Cardiac septum (tissue), 1 donor: ENCODE measurements at regions not wholly inside any gene's neighbourhood (a gene's known extent, or its start where the extent isn't known, plus 50 kb on each side); places are given as distances from the start of the nearest gene placed in this dataset.

Experiments used
- DNase-seq: peaks from one replicate; pipeline ENCODE4 v3.0.0-alpha.2; 2020; ENCODE audit warnings: low spot score
- intact Hi-C: fragments of 100-400 bp; cut with DNase I; formaldehyde crosslinking; loops from one replicate; pipeline ENCODE4 v1.14.0; 2022
- donor health status: DM: no; HTN: no; CAD: no.

DNA sequence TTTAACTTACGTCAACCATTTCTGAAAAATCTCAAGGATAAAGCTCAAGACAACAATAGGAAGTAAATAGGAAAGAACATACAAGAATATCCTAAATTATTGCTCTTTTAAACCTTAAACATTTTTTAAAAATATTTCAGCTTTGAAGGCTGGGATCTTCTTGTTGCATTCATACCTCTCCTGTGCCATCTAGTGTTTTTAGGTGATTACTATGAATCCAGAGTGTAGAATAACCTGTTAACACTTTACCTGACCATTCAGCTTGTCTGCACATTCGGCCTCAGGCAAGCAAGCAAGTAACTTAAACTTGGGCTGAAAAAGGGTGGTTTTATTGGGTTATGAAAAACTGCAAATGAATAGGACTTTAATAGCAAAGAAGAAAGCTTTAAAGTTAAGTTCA, 507.8 kb upstream of the INTU start:
- DNase-seq: no peak
- intact Hi-C loops: no loop called here

GRCh38 chr4:127126718-127127117, 506.0 kb upstream of the INTU start:
- no peak for DNase-seq
- intact Hi-C loops: no loop called here

DNA sequence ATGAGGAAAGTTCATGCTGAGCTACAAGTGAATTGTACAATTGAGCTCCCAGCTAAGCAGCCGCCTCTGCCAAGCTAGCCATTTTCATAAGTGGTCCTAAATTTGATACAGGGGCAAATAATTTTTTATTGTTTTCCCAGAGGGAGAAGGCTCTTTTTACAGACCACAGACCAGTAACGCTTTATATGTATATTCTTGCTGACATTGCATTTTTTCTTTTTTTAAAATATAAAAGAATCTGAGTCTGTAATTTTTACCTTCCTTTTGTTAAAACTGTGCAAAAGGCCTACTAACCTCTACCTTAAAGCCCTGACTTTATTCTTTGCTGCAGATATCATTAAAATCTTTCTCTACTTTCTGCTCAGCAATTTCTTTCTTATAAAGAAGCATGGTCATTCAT, 501.2 kb upstream of the INTU start:
- intact Hi-C loops: no loop called here
- no peak for DNase-seq

DNA sequence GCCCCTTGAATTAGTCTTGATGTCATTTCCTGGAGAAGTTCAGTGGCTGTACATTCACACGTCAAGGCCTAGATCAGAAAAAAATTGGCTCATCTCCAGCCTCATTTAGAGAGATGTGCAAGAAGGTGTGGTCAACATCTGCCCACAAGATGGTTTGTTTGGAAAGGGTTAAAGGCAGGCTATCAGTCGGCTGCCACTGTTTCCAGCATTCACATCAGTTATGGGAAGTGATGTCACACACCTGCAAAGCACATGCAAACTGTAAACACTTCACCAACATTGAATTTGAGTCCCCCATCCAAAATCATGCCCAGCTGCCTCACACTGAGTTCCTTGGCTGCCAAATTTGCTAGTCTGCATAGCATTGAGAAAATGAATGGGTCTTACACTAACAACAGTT, 498.3 kb upstream of the INTU start:
- no peak for DNase-seq
- intact Hi-C loops: no loop called here

- intact Hi-C loops: no loop called here
- DNase-seq: no peak
These were observed 494.2 kb upstream of the INTU start for GRCh38 chr4:127138586-127138985.

DNA sequence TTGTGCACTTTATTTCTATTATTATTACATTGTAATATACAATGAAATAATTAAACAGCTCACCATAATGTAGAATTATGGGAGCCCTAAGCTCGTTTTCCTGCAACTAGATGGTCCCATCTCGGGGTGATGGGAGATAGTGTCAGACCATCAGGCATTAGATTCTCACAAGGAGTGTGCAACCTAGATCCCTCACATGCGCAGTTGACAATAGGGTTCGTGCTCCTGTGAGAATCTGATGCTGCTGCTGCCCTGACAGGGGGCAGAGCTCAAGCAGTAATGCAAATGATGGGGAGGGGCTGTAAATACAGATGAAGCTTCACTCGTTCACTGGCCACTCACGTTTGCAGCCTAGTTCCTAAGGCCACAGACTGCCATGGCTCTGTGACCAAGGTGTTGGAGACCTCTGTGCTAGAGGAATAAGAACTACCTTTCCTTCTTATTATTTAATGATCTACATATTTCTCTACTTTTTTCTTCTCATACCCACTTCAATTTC, 492.9 kb upstream of the INTU start:
- intact Hi-C loops: no loop called here
- no peak for DNase-seq

DNA sequence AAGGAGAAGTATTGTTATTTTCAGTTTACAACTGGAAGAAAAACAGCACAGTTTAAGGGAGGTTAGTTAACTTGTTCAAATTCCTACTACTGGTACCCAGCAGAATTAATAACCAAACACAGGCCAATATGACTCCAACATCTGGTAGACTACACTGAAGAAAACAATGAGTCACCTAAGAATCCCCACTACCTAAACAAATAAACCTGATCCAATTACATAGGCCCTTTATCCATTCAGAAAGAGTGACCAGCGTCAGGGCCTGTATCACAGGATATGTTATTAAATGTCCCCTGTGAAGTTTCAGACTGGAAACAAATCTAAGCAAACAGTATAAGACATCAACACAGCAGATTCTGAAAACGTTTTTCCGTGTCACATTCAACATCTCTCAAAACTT, 492.5 kb upstream of the INTU start:
- intact Hi-C loops: no loop called here
- DNase-seq: no peak

GRCh38 chr4:127141856-127142255, 490.9 kb upstream of the INTU start:
- intact Hi-C loops: no loop called here
- no peak for DNase-seq

- no peak for DNase-seq
- intact Hi-C loops: no loop called here
These were observed 489.1 kb upstream of the INTU start for GRCh38 chr4:127143460-127144195.

DNA sequence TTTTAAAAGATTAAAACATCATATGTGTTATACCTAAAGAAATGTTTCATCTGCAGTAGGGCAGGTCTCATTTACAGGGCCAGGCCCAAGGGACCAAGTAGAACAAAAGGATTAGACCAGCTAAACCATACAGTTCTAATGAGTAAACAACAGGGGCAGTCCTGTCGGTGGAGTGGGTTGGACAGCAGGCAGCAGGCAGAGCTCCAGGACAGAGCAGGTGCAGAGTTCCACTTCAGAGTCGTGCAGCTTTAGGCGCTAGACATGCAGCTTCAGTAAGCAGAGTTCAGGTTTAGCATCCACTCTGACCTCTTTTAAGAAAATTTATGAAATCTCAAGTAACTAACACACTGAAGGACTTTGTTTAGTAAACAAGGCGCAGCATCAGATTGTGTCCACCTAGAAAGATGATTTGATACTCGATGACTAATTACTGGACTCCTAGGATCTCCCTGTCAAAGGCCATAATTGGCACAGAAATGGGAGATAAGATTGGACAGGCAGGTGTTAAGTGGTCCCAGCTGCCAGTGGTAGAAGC, 487.7 kb upstream of the INTU start:
- no peak for DNase-seq
- intact Hi-C loops: no loop called here

DNA sequence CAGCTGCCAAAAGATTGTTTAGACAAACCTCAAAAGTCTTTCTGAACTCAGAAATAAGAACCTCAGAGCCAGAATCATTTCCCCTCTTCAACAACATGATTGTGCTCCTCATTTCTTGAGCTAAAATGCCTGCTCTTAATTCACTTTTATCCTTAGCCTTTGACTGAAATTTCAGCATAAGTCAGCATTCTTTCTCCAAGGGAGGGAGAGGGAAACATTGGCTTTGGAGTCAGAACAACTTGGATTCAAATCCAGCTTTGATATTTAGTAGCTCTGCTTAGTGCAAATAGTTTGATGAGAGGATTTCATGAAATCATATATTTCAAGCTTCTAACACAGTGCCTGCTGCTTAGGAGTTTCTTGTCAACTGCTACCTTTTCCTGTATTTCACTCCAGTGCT, 484.6 kb upstream of the INTU start:
- no peak for DNase-seq
- intact Hi-C loops: no loop called here

GRCh38 chr4:127149086-127149485, 483.7 kb upstream of the INTU start:
- no peak for DNase-seq
- intact Hi-C loops: no loop called here

DNA sequence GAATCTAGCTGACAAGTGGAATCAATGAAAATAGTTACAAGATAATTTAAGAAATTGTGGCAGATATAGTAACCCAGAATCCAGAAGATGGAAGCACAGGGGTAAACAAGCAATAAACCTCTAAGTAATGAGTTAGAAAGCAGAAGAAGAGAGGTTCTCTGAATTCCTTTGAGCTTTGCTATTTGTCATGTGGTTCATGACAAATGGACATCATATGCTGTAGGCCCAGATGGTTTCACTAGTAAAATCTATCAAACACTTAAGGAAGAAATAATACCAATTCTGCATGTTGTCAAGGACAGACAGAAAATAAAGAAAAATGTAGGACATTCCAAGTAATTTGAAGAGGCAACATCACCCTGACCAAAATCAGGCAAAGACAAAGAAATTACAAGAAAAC, 480.8 kb upstream of the INTU start:
- intact Hi-C loops: no loop called here
- no peak for DNase-seq

- intact Hi-C loops: no loop called here
- no peak for DNase-seq
These were observed 477.6 kb upstream of the INTU start for GRCh38 chr4:127155116-127155515.

DNA sequence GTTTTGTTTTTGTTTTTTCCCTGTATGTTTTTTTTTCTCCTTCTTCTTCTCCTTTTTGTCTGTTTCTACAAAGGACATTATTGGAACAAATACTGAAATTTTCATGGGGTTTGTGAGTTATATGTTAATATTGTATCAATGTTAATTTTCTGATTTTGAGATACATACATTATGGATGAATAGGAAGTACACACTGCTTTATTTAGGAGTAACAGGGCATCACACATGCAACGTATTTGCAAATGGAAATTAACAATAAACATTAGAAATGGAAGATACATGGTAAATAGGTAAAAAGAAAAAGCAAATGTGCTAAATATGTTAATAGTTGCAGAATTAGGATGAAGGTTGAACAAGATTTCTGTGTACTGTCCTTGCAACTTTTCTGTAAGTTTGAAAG, 477.2 kb upstream of the INTU start:
- DNase-seq: no peak
- intact Hi-C loops: no loop called here

DNA sequence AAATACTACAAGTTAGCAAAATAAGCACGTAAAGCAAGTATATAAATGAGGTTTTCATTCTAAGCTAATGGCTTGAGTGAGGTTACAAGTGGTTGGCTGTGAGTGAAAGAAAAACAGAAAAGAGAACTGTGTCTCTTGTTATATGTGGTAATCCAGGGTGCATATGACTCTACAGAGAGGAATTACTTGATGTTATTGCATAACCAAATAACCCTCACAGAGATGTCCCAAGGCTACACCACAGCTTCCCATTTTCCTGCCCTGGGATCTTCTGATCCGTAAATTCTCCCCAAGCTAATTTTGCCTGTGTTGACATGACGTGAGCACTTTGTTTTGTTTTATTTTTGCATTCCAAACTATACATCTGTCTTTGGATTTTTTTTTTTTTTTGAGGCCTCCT, 470.0 kb upstream of the INTU start:
- intact Hi-C loops: no loop called here
- DNase-seq: no peak

DNA sequence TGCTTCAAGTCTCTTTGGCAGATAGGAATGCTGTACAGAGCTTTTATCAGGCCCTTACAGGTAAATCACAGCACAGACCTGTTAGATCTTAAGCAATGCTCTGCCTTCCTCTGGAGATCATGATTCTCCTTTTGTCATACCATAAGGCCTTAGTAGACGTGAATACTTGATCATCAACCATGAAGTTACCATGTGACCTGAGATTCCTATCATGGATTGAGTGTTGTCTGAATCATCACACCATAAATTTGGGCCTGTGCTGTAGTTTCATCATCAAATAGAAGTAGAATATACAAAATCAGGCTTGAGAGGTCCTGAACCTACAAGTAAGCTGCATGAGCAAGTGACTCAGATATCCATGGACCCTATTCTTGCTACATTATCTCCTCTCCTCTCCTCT, 466.8 kb upstream of the INTU start:
- intact Hi-C loops: no loop called here
- DNase-seq: no peak

- intact Hi-C loops: no loop called here
- no peak for DNase-seq
These were observed 458.6 kb upstream of the INTU start for GRCh38 chr4:127174201-127174600.

DNA sequence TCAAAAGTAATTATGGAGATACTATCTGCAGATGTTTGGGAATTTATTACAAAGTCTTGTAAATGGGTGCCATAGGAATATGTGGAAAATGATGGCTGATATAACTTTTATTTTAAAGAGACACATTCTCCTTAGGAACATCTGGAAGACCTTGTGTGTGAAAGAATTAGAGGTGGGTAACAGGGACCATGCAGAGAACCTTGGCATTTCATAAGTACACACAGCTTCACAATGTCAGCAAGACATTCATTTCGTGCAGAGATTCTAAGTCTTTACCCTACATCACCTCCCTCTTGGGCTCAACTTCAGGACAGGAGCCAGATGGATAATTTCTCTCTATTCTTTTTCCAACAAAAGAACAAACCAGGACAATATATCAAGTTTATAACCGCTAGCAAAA, 458.1 kb upstream of the INTU start:
- DNase-seq: no peak
- intact Hi-C loops: no loop called here

GRCh38 chr4:127179256-127180087, 453.3 kb upstream of the INTU start:
- DNase-seq: no peak

DNA sequence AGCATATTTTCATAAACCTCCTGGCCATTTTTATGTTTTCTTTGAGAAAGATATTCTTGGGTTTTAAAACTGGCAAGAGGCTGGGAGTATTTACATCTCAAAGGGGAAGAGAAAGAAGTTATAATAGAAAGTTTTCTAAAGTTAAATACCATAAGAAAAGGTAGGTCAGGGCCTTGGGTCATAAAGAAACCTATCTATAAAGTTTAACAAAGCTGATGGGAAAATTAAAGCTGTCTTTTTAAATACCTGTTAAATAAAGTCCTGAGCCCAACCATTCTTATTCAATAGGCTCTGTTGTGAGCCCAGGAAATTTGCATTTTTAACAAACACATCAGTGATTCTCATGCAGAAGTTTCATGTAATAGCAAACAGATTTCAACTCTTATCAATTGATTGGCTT, 451.8 kb upstream of the INTU start:
- intact Hi-C loops: no loop called here
- DNase-seq: no peak

More at GRCh38 chr4:127179256-127180087, 453.3 kb upstream of the INTU start:
- intact Hi-C loops: no loop called here
